Nephron (organoid): ENCODE measurements at regions not wholly inside any gene's neighbourhood (a gene's known extent, or its start where the extent isn't known, plus 50 kb on each side); places are given as distances from the start of the nearest gene placed in this dataset.

Source experiments
- H3K27ac Mint-ChIP-seq, 3 experiments: 2 replicates each; pipeline ENCODE4 v1.8.0; 2020; ENCODE audit warnings: mixed read lengths in 3 of 3, mild to moderate bottlenecking in 2 of 3, moderate library complexity in 1 of 3
- H3K27me3 Mint-ChIP-seq: 2 replicates; pipeline ENCODE4 v1.8.0; 2021; ENCODE audit warnings: low read depth, mild to moderate bottlenecking, moderate library complexity, mixed read lengths
- H3K36me3 Mint-ChIP-seq: 2 replicates; pipeline ENCODE4 v1.8.0; 2020; ENCODE audit warnings: low read depth, mixed read lengths
- H3K4me1 Mint-ChIP-seq: 2 replicates; pipeline ENCODE4 v1.8.0; 2020; ENCODE audit warnings: mixed read lengths
- H3K4me3 Mint-ChIP-seq, 3 experiments: 2 replicates each; pipeline ENCODE4 v1.8.0; 2020; ENCODE audit warnings: mild to moderate bottlenecking in 3 of 3, mixed read lengths in 3 of 3, moderate library complexity in 2 of 3
- H3K9me3 Mint-ChIP-seq: 2 replicates; pipeline ENCODE4 v1.8.0; 2020; ENCODE audit warnings: mixed read lengths
- CTCF ChIP-seq, 3 experiments: fragments of 200-600 bp; sonication (generic); IDR thresholded peaks; one replicate each; pipeline ENCODE4 v1.5.0; 2021; ENCODE audit warnings: antibody characterized with exemption in 3 of 3; ENCODE audit not compliant: unreplicated experiment in 3 of 3

GRCh38 chr7:125504848-125505247 lies 575.2 kb upstream of the POT1 start:
- H3K27me3 Mint-ChIP-seq: no peaks in the 10 kb centered on the region
- H3K9me3 Mint-ChIP-seq: peaks cover 10% of the 10 kb centered on the region
- no peaks in the 10 kb centered on the region for H3K4me1 Mint-ChIP-seq
- H3K36me3 Mint-ChIP-seq: no peaks in the 10 kb centered on the region
- no peak overlapping the region for H3K4me3 Mint-ChIP-seq
- no peak for TF ChIP-seq CTCF (IDR thresholded peaks at IDR 0.05; ENCODE audit: unreplicated experiment in 3 of 3)
- H3K27ac Mint-ChIP-seq: no peak overlapping the region

GRCh38 chr7:125495997-125496396 lies 566.4 kb upstream of the POT1 start:
- Mint-ChIP-seq H3K36me3 (no peaks in the 10 kb centered on the region), H3K4me3 (no peak overlapping the region), H3K27ac (no peak overlapping the region), H3K9me3 (peaks cover 9% of the 10 kb centered on the region), H3K4me1 (peaks cover 2% of the 10 kb centered on the region), H3K27me3 (no peaks in the 10 kb centered on the region)
- TF ChIP-seq CTCF (IDR thresholded peaks at IDR 0.05; ENCODE audit: unreplicated experiment in 3 of 3): no peak

- Mint-ChIP-seq H3K4me3 (no peak overlapping the region), H3K36me3 (no peaks in the 10 kb centered on the region), H3K27me3 (no peaks in the 10 kb centered on the region), H3K9me3 (no peaks in the 10 kb centered on the region), H3K27ac (no peak overlapping the region), H3K4me1 (peaks cover 7% of the 10 kb centered on the region)
- no peak for TF ChIP-seq CTCF (IDR thresholded peaks at IDR 0.05; ENCODE audit: unreplicated experiment in 3 of 3)
These were observed 562.9 kb upstream of the POT1 start for GRCh38 chr7:125492521-125492920.

GRCh38 chr7:125491137-125491536 lies 561.5 kb upstream of the POT1 start:
- H3K4me1 Mint-ChIP-seq: peaks cover 7% of the 10 kb centered on the region
- H3K4me3 Mint-ChIP-seq: no peak overlapping the region
- no peaks in the 10 kb centered on the region for H3K27me3 Mint-ChIP-seq
- no peaks in the 10 kb centered on the region for H3K9me3 Mint-ChIP-seq
- no peak overlapping the region for H3K27ac Mint-ChIP-seq
- no peak for TF ChIP-seq CTCF (IDR thresholded peaks at IDR 0.05; ENCODE audit: unreplicated experiment in 3 of 3)
- no peaks in the 10 kb centered on the region for H3K36me3 Mint-ChIP-seq

GRCh38 chr7:125490167-125490566 lies 560.5 kb upstream of the POT1 start:
- H3K27ac Mint-ChIP-seq: no peak overlapping the region
- H3K27me3 Mint-ChIP-seq: no peaks in the 10 kb centered on the region
- H3K9me3 Mint-ChIP-seq: no peaks in the 10 kb centered on the region
- H3K4me1 Mint-ChIP-seq: peaks cover 7% of the 10 kb centered on the region
- H3K36me3 Mint-ChIP-seq: no peaks in the 10 kb centered on the region
- no peak overlapping the region for H3K4me3 Mint-ChIP-seq
- no peak for TF ChIP-seq CTCF (IDR thresholded peaks at IDR 0.05; ENCODE audit: unreplicated experiment in 3 of 3)

- no peaks in the 10 kb centered on the region for H3K27me3 Mint-ChIP-seq
- H3K9me3 Mint-ChIP-seq: no peaks in the 10 kb centered on the region
- TF ChIP-seq CTCF (IDR thresholded peaks at IDR 0.05; ENCODE audit: unreplicated experiment in 3 of 3): no peak
- no peak overlapping the region for H3K27ac Mint-ChIP-seq
- H3K36me3 Mint-ChIP-seq: no peaks in the 10 kb centered on the region
- no peaks in the 10 kb centered on the region for H3K4me1 Mint-ChIP-seq
- H3K4me3 Mint-ChIP-seq: no peak overlapping the region
These were observed 555.6 kb upstream of the POT1 start for GRCh38 chr7:125485223-125485622.
